ENCODE measurements at regions not wholly inside any gene's neighbourhood (a gene's known extent, or its start where the extent isn't known, plus 50 kb on each side); places are given as distances from the start of the nearest gene placed in this dataset.

DNA sequence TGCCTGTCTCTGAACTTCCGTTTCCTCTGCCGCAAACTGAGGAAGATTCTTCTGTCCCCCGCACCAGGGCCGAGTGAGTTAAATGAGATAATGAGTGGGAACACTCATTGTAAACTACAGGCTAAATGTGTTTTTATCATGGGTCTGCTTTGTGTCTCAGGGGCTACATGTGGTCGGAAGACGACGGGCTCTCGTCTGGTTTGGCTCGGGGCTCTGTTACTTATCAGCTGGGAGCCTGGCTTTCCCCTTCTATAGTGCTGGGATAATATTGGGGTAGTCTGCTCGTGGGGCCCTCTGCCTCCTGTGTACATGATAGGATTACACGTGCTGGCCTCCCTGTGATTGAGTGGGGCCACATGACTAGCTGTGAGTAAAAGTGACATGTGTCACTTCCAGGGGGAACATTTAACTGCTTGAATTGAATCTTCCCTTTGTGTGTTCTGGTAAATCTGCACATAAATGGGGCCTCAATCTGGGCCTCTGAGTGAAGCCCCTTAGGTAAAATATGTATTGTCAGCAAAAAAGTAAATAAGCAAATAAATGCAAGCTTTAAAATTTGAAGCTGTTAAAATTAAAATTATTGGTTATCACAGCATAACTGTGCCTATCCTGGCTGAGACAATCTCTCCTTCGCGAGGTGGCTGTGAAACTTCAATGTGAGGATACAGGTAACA, 86.9 kb upstream of the SH3PXD2B start:
- Histone ChIP-seq H2BK120ac (ENCODE audit: low read depth, low read length) (no peak overlapping the region), H3K14ac (ENCODE audit: low read length) (no peak overlapping the region), H2BK12ac (ENCODE audit: low read length) (no peak overlapping the region), H2AFZ (ENCODE audit: low read length) (peak overlapping the region; percentile 54), H3K79me1 (ENCODE audit: low read depth, low read length) (no peaks in the 10 kb centered on the region), H4K91ac (ENCODE audit: low read depth, low read length, poor library complexity) (no peak overlapping the region), H3K4ac (ENCODE audit: low read length) (no peak overlapping the region), H3K36me3 (replicated peaks in 1 of 2; ENCODE audit: control insufficient read depth in 2 of 2, insufficient read depth in 2 of 2, low read length in 2 of 2) (no peaks in the 10 kb centered on the region), H2BK15ac (ENCODE audit: low read length) (no peak overlapping the region), H2BK5ac (ENCODE audit: low read length) (no peak overlapping the region), H4K8ac (ENCODE audit: low read depth, low read length) (no peak overlapping the region), H3K27ac (replicated peaks; ENCODE audit: low read length) (no peak overlapping the region), H3K4me3 (ENCODE audit: low read length in 2 of 2) (no peak overlapping the region), H2AK5ac (ENCODE audit: low read depth, low read length) (no peak overlapping the region), H3K9ac (ENCODE audit: low read depth, low read length, poor library complexity) (no peak overlapping the region), H3K4me1 (ENCODE audit: control insufficient read depth in 2 of 2, insufficient read depth in 1 of 2, low read depth in 1 of 2, low read length in 2 of 2) (peaks cover 1 to 7% of the 10 kb centered on the region in 2 donors), H3K9me3 (replicated peaks in 1 of 2; ENCODE audit: control insufficient read depth in 2 of 2, insufficient read depth in 1 of 2, low read depth in 1 of 2, low read length in 2 of 2) (peaks cover 0 to 1% of the 10 kb centered on the region in 2 donors), H3K4me2 (ENCODE audit: insufficient read depth, low read length, poor library complexity, severe bottlenecking) (no peak overlapping the region), H3K27me3 (ENCODE audit: control insufficient read depth in 3 of 3, insufficient read depth in 3 of 3, low read depth in 1 of 3, low read length in 3 of 3) (peaks cover 0 to 3% (median 0%) of the 10 kb centered on the region in 3 experiments), H3K23ac (ENCODE audit: low read depth, low read length, poor library complexity) (no peak overlapping the region), H3K18ac (ENCODE audit: low read length) (no peak overlapping the region)
- no peak for DNase-seq (ENCODE audit: low spot score)
- no CpG with 5 or more reads among the region's 13 CpGs for WGBS, 2 donors (ENCODE audit: extremely low coverage in 2 of 2, insufficient read length in 2 of 2, insufficient replicate concordance in 1 of 2)

GRCh38 chr5:172540099-172540870, 86.0 kb upstream of the SH3PXD2B start:
- no peak overlapping the region for H2BK12ac ChIP-seq (ENCODE audit: low read length)
- H4K8ac ChIP-seq (ENCODE audit: low read depth, low read length): no peak overlapping the region
- peaks cover 0 to 3% (median 0%) of the 10 kb centered on the region in 3 experiments for H3K27me3 ChIP-seq (ENCODE audit: control insufficient read depth in 3 of 3, insufficient read depth in 3 of 3, low read depth in 1 of 3, low read length in 3 of 3)
- H3K14ac ChIP-seq (ENCODE audit: low read length): no peak overlapping the region
- H3K9ac ChIP-seq (ENCODE audit: low read depth, low read length, poor library complexity): no peak overlapping the region
- H3K18ac ChIP-seq (ENCODE audit: low read length): no peak overlapping the region
- H3K23ac ChIP-seq (ENCODE audit: low read depth, low read length, poor library complexity): no peak overlapping the region
- H3K4me3 ChIP-seq (ENCODE audit: low read length in 2 of 2): no peak overlapping the region
- no CpG with 5 or more reads among the region's 5 CpGs for whole genome bisulfite sequencing, 2 donors (ENCODE audit: extremely low coverage in 2 of 2, insufficient read length in 2 of 2, insufficient replicate concordance in 1 of 2)
- H3K79me1 ChIP-seq (ENCODE audit: low read depth, low read length): no peaks in the 10 kb centered on the region
- peaks cover 0 to 7% of the 10 kb centered on the region in 2 donors for H3K4me1 ChIP-seq (ENCODE audit: control insufficient read depth in 2 of 2, insufficient read depth in 1 of 2, low read depth in 1 of 2, low read length in 2 of 2)
- H3K27ac ChIP-seq (replicated peaks; ENCODE audit: low read length): no peak overlapping the region
- H3K9me3 ChIP-seq (replicated peaks in 1 of 2; ENCODE audit: control insufficient read depth in 2 of 2, insufficient read depth in 1 of 2, low read depth in 1 of 2, low read length in 2 of 2): peaks cover 0 to 1% of the 10 kb centered on the region in 2 donors
- H4K91ac ChIP-seq (ENCODE audit: low read depth, low read length, poor library complexity): no peak overlapping the region
- no peak overlapping the region for H2BK15ac ChIP-seq (ENCODE audit: low read length)
- H2BK120ac ChIP-seq (ENCODE audit: low read depth, low read length): no peak overlapping the region
- no peak overlapping the region for H2AK5ac ChIP-seq (ENCODE audit: low read depth, low read length)
- no peak overlapping the region for H3K4me2 ChIP-seq (ENCODE audit: insufficient read depth, low read length, poor library complexity, severe bottlenecking)
- DNase-seq (ENCODE audit: low spot score): no peak
- H2AFZ ChIP-seq (ENCODE audit: low read length): no peak overlapping the region
- H3K4ac ChIP-seq (ENCODE audit: low read length): no peak overlapping the region
- H3K36me3 ChIP-seq (replicated peaks in 1 of 2; ENCODE audit: control insufficient read depth in 2 of 2, insufficient read depth in 2 of 2, low read length in 2 of 2): no peaks in the 10 kb centered on the region
- H2BK5ac ChIP-seq (ENCODE audit: low read length): no peak overlapping the region

- Histone ChIP-seq H2AK5ac (ENCODE audit: low read depth, low read length) (no peak overlapping the region), H3K4me3 (ENCODE audit: low read length in 2 of 2) (no peak overlapping the region), H3K9ac (ENCODE audit: low read depth, low read length, poor library complexity) (no peak overlapping the region), H3K4ac (ENCODE audit: low read length) (no peak overlapping the region), H3K4me2 (ENCODE audit: insufficient read depth, low read length, poor library complexity, severe bottlenecking) (no peak overlapping the region), H3K4me1 (ENCODE audit: control insufficient read depth in 2 of 2, insufficient read depth in 1 of 2, low read depth in 1 of 2, low read length in 2 of 2) (peaks cover 0 to 7% of the 10 kb centered on the region in 2 donors), H3K27me3 (ENCODE audit: control insufficient read depth in 3 of 3, insufficient read depth in 3 of 3, low read depth in 1 of 3, low read length in 3 of 3) (peaks cover 0 to 11% (median 0%) of the 10 kb centered on the region in 3 experiments), H3K36me3 (replicated peaks in 1 of 2; ENCODE audit: control insufficient read depth in 2 of 2, insufficient read depth in 2 of 2, low read length in 2 of 2) (no peaks in the 10 kb centered on the region), H4K91ac (ENCODE audit: low read depth, low read length, poor library complexity) (no peak overlapping the region), H3K9me3 (replicated peaks in 1 of 2; ENCODE audit: control insufficient read depth in 2 of 2, insufficient read depth in 1 of 2, low read depth in 1 of 2, low read length in 2 of 2) (peaks cover 0 to 1% of the 10 kb centered on the region in 2 donors), H2BK120ac (ENCODE audit: low read depth, low read length) (no peak overlapping the region), H3K18ac (ENCODE audit: low read length) (peak overlapping the region; percentile 76), H2BK12ac (ENCODE audit: low read length) (no peak overlapping the region), H4K8ac (ENCODE audit: low read depth, low read length) (no peak overlapping the region), H2BK15ac (ENCODE audit: low read length) (no peak overlapping the region), H2BK5ac (ENCODE audit: low read length) (no peak overlapping the region), H3K79me1 (ENCODE audit: low read depth, low read length) (no peaks in the 10 kb centered on the region), H3K27ac (replicated peaks; ENCODE audit: low read length) (no peak overlapping the region), H3K23ac (ENCODE audit: low read depth, low read length, poor library complexity) (no peak overlapping the region), H2AFZ (ENCODE audit: low read length) (no peak overlapping the region), H3K14ac (ENCODE audit: low read length) (peak overlapping the region; percentile 67)
- WGBS, 2 donors (ENCODE audit: extremely low coverage in 2 of 2, insufficient read length in 2 of 2, insufficient replicate concordance in 1 of 2): 100% methylated on average over 1 of the region's 2 CpGs; no CpG with 5 or more reads in 1 of the 2 donors
- DNase-seq (ENCODE audit: low spot score): no peak
Measured at GRCh38 chr5:172535108-172535445, 80.8 kb upstream of the SH3PXD2B start.

All from neuronal stem cell (in vitro differentiated cells).